ENCODE measurements at regions not wholly inside any gene's neighbourhood (a gene's known extent, or its start where the extent isn't known, plus 50 kb on each side); places are given as distances from the start of the nearest gene placed in this dataset.

DNA sequence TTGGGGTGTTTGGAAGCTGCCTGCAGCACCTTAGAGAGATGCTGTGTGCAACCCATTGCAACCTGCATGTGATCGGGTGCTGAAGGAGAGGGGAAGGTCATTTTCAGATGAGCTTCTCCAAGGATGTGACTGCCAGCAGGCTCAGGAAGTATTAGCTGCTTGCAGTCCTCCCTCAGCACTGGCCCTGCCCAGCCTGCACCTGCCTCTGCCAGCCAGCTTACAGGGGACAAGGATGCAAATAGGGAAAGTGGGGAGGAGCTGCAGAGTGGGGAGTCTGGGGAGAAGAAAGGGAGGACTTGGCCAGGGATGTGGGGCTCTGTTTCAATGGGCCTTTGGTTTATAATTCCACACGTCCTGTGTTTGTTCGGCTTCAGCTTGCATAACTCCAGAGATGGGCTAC lies 254.5 kb downstream of the RRAGC start:
- BruUV-seq (replicated peaks) = no TSS peak
- no peak for ATAC-seq
- CTCF ChIA-PET = no interaction called here

More for the DNA sequence above, 254.5 kb downstream of the RRAGC start:
- POLR2A ChIA-PET = no interaction called here
- no peak overlapping the region for H3K4me3 ChIP-seq (replicated peaks in 1 of 2; ENCODE audit: low read depth in 1 of 2, low read length in 2 of 2)
- DNase-seq (ENCODE audit: low read depth, low spot score) = no peak
- no peak overlapping the region for H3K27ac ChIP-seq (ENCODE audit: low read depth, low read length)
- no peaks in the 10 kb centered on the region for H3K9me2 ChIP-seq (ENCODE audit: insufficient read depth)
- RAD21 ChIA-PET (ENCODE audit: low non-redundant PET in 1 of 2, low total read pairs in 2 of 2, uncharacterized antibody in 2 of 2, unreplicated experiment in 2 of 2) = no interaction called here
- peaks cover 0 to 11% of the 10 kb centered on the region in 2 experiments; a peak in 2 of 4 replicates for H3K4me1 ChIP-seq (ENCODE audit: control insufficient read depth in 1 of 2, insufficient read depth in 2 of 2, low read length in 2 of 2)
- no peak overlapping the region for H3K9ac ChIP-seq (ENCODE audit: low read length)
- TF ChIP-seq, protein P1, sequence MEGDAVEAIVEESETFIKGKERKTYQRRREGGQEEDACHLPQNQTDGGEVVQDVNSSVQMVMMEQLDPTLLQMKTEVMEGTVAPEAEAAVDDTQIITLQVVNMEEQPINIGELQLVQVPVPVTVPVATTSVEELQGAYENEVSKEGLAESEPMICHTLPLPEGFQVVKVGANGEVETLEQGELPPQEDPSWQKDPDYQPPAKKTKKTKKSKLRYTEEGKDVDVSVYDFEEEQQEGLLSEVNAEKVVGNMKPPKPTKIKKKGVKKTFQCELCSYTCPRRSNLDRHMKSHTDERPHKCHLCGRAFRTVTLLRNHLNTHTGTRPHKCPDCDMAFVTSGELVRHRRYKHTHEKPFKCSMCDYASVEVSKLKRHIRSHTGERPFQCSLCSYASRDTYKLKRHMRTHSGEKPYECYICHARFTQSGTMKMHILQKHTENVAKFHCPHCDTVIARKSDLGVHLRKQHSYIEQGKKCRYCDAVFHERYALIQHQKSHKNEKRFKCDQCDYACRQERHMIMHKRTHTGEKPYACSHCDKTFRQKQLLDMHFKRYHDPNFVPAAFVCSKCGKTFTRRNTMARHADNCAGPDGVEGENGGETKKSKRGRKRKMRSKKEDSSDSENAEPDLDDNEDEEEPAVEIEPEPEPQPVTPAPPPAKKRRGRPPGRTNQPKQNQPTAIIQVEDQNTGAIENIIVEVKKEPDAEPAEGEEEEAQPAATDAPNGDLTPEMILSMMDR (IDR thresholded peaks at IDR 0.05 in 2 of 3, conservative IDR thresholded peaks at IDR 0.05 in 1 of 3; ENCODE audit: borderline replicate concordance in 1 of 3, insufficient read depth in 1 of 3, low read depth in 2 of 3, low read length in 2 of 3) = no peak
- TF ChIP-seq, protein P2, sequence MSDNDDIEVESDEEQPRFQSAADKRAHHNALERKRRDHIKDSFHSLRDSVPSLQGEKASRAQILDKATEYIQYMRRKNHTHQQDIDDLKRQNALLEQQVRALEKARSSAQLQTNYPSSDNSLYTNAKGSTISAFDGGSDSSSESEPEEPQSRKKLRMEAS (IDR thresholded peaks at IDR 0.05) = no peak
- TF ChIP-seq ELF1 (IDR thresholded peaks at IDR 0.05; ENCODE audit: borderline replicate concordance, low read depth) (no peak), TCF7L2 (IDR thresholded peaks at IDR 0.05; ENCODE audit: borderline replicate concordance, extremely low read depth, insufficient read depth, insufficient read length) (no peak), CEBPB (IDR thresholded peaks at IDR 0.05; ENCODE audit: low read depth) (no peak), EZH2 (IDR thresholded peaks at IDR 0.05) (no peak), EZH2phosphoT487 (IDR thresholded peaks at IDR 0.05; ENCODE audit: borderline replicate concordance) (no peak), FOSL1 (IDR thresholded peaks at IDR 0.05; ENCODE audit: low read depth) (no peak), YY1 (IDR thresholded peaks at IDR 0.05; ENCODE audit: extremely low read depth, insufficient replicate concordance, low read depth, low read length) (no peak), SRF (IDR thresholded peaks at IDR 0.05; ENCODE audit: low read depth) (no peak), JUND (IDR thresholded peaks at IDR 0.05) (no peak), ZNF274 (IDR thresholded peaks at IDR 0.05; ENCODE audit: low read depth, low read length) (no peak), SP1 (IDR thresholded peaks at IDR 0.05; ENCODE audit: low read depth) (no peak)
- TF ChIP-seq, protein P3, sequence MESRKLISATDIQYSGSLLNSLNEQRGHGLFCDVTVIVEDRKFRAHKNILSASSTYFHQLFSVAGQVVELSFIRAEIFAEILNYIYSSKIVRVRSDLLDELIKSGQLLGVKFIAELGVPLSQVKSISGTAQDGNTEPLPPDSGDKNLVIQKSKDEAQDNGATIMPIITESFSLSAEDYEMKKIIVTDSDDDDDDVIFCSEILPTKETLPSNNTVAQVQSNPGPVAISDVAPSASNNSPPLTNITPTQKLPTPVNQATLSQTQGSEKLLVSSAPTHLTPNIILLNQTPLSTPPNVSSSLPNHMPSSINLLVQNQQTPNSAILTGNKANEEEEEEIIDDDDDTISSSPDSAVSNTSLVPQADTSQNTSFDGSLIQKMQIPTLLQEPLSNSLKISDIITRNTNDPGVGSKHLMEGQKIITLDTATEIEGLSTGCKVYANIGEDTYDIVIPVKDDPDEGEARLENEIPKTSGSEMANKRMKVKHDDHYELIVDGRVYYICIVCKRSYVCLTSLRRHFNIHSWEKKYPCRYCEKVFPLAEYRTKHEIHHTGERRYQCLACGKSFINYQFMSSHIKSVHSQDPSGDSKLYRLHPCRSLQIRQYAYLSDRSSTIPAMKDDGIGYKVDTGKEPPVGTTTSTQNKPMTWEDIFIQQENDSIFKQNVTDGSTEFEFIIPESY (IDR thresholded peaks at IDR 0.05; ENCODE audit: extremely low read depth, insufficient replicate concordance, low read length) = no peak
- TF ChIP-seq, protein P4, sequence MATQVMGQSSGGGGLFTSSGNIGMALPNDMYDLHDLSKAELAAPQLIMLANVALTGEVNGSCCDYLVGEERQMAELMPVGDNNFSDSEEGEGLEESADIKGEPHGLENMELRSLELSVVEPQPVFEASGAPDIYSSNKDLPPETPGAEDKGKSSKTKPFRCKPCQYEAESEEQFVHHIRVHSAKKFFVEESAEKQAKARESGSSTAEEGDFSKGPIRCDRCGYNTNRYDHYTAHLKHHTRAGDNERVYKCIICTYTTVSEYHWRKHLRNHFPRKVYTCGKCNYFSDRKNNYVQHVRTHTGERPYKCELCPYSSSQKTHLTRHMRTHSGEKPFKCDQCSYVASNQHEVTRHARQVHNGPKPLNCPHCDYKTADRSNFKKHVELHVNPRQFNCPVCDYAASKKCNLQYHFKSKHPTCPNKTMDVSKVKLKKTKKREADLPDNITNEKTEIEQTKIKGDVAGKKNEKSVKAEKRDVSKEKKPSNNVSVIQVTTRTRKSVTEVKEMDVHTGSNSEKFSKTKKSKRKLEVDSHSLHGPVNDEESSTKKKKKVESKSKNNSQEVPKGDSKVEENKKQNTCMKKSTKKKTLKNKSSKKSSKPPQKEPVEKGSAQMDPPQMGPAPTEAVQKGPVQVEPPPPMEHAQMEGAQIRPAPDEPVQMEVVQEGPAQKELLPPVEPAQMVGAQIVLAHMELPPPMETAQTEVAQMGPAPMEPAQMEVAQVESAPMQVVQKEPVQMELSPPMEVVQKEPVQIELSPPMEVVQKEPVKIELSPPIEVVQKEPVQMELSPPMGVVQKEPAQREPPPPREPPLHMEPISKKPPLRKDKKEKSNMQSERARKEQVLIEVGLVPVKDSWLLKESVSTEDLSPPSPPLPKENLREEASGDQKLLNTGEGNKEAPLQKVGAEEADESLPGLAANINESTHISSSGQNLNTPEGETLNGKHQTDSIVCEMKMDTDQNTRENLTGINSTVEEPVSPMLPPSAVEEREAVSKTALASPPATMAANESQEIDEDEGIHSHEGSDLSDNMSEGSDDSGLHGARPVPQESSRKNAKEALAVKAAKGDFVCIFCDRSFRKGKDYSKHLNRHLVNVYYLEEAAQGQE (IDR thresholded peaks at IDR 0.05; ENCODE audit: low read depth) = no peak
- TF ChIP-seq, protein P5, sequence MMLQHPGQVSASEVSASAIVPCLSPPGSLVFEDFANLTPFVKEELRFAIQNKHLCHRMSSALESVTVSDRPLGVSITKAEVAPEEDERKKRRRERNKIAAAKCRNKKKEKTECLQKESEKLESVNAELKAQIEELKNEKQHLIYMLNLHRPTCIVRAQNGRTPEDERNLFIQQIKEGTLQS (IDR thresholded peaks at IDR 0.05) = no peak
- H4K20me1 ChIP-seq (ENCODE audit: insufficient read depth) = no peaks in the 10 kb centered on the region
- H3K79me2 ChIP-seq (ENCODE audit: insufficient read depth, low read length) = no peaks in the 10 kb centered on the region
- no peak overlapping the region for H2AFZ ChIP-seq (ENCODE audit: low read depth, low read length, poor library complexity, severe bottlenecking)
- H3K9me3 ChIP-seq (ENCODE audit: control insufficient read depth in 1 of 2, insufficient read depth in 1 of 2, low read depth in 1 of 2, low read length in 2 of 2) = no peaks in the 10 kb centered on the region
- intact Hi-C loops (cut with micrococcal nuclease) = loop anchor here (5.0 kb wide), 1 partner anchor 212 kb away; no protein-coding TSS in a partner anchor
- H3K4me2 ChIP-seq (ENCODE audit: low read length) = no peak overlapping the region
- no peaks in the 10 kb centered on the region for H3K36me3 ChIP-seq (ENCODE audit: control insufficient read depth in 1 of 2, insufficient read depth in 2 of 2, low read length in 2 of 2)
- 0 out of 2 replicates have a peak, but pooled peaks cover 4% of the 10 kb centered on the region for H3K27me3 ChIP-seq (ENCODE audit: insufficient read depth, low read length)
